DOHH2 (cell line): ENCODE measurements at regions not wholly inside any gene's neighbourhood (a gene's known extent, or its start where the extent isn't known, plus 50 kb on each side); places are given as distances from the start of the nearest gene placed in this dataset.

Experiments used
- H3F3A ChIP-seq: fragments of 200-600 bp; sonication (generic), shearing (Covaris generic); 2 replicates; pipeline ENCODE4 v1.6.0; 2016; ENCODE audit warnings: antibody characterized with exemption, mild to moderate bottlenecking; ENCODE audit not compliant: control insufficient read depth, insufficient read depth
- H3K27ac ChIP-seq: fragments of 200-600 bp; sonication (generic); 2 replicates; pipeline ENCODE4 v1.5.1; 2014; ENCODE audit warnings: low read depth, mild to moderate bottlenecking, low read length, moderate library complexity
- H3K27me3 ChIP-seq: fragments of 200-600 bp; sonication (generic); 2 replicates; pipeline ENCODE4 v1.6.1; 2014; ENCODE audit warnings: mild to moderate bottlenecking, low read length, mixed read lengths; ENCODE audit not compliant: control insufficient read depth
- H3K36me3 ChIP-seq: fragments of 200-600 bp; sonication (generic); 2 replicates; pipeline ENCODE4 v1.6.1; 2014; ENCODE audit warnings: mild to moderate bottlenecking, low read length, moderate library complexity, mixed read lengths; ENCODE audit not compliant: control insufficient read depth
- H3K4me1 ChIP-seq: fragments of 200-600 bp; sonication (generic); 2 replicates; pipeline ENCODE4 v1.6.1; 2014; ENCODE audit warnings: mild to moderate bottlenecking, low read length, mixed read lengths; ENCODE audit not compliant: control insufficient read depth
- H3K4me2 ChIP-seq: fragments of 200-600 bp; sonication (generic); 2 replicates; pipeline ENCODE4 v1.6.0; 2014; ENCODE audit warnings: mild to moderate bottlenecking, low read length, moderate library complexity
- H3K4me3 ChIP-seq: fragments of 200-600 bp; sonication (generic); 2 replicates; pipeline ENCODE4 v1.5.1; 2014; ENCODE audit warnings: mild to moderate bottlenecking, low read length, mixed read lengths
- H3K79me2 ChIP-seq: fragments of 200-600 bp; sonication (generic); 2 replicates; pipeline ENCODE4 v1.6.1; 2014; ENCODE audit warnings: mild to moderate bottlenecking, low read length, mixed read lengths; ENCODE audit not compliant: control insufficient read depth
- H3K9me2 ChIP-seq: fragments of 200-600 bp; sonication (generic); replicated peaks from 2 replicates; pipeline ENCODE4 v1.6.1; 2014; ENCODE audit warnings: mild to moderate bottlenecking, low read length, mixed read lengths; ENCODE audit not compliant: control insufficient read depth
- H3K9me3 ChIP-seq: fragments of 200-600 bp; sonication (generic); 2 replicates; pipeline ENCODE4 v1.6.1; 2014; ENCODE audit warnings: antibody characterized with exemption, low read length, mixed read lengths; ENCODE audit not compliant: control insufficient read depth, insufficient read depth
- H4K20me1 ChIP-seq: fragments of 200-600 bp; sonication (generic); 2 replicates; pipeline ENCODE4 v1.6.0; 2014; ENCODE audit warnings: low read depth, mild to moderate bottlenecking, antibody characterized with exemption, low read length, moderate library complexity; ENCODE audit not compliant: control insufficient read depth, insufficient read depth
- CTCF ChIP-seq: fragments of 200-600 bp; sonication (generic); IDR thresholded peaks from one replicate; pipeline ENCODE4 v1.5.1; 2014; ENCODE audit warnings: antibody characterized with exemption, mild to moderate bottlenecking, low read depth, low read length; ENCODE audit not compliant: poor library complexity, severe bottlenecking
- EZH2phosphoT487 ChIP-seq: fragments of 200-600 bp; sonication (generic); IDR thresholded peaks from 2 replicates; pipeline ENCODE4 v1.6.1; 2017; ENCODE audit warnings: borderline replicate concordance, mild to moderate bottlenecking, antibody characterized with exemption, low read length, moderate library complexity, mixed read lengths

GRCh38 chr11:134947556-134947955 is 535.5 kb upstream of the B3GAT1 start:
- Histone ChIP-seq H3K27me3 (no peaks in the 10 kb centered on the region), H3K9me2 (no peaks in the 10 kb centered on the region), H4K20me1 (no peaks in the 10 kb centered on the region), H3K79me2 (no peaks in the 10 kb centered on the region), H3K4me3 (no peak overlapping the region), H3K36me3 (no peaks in the 10 kb centered on the region), H3K4me2 (no peak overlapping the region), H3K27ac (no peak overlapping the region), H3K4me1 (no peaks in the 10 kb centered on the region), H3K9me3 (no peaks in the 10 kb centered on the region), H3F3A (no peaks in the 10 kb centered on the region)
- no peak for TF ChIP-seq EZH2phosphoT487
- TF ChIP-seq CTCF, result no peak

GRCh38 chr11:134945993-134946392 is 534.0 kb upstream of the B3GAT1 start:
- Histone ChIP-seq H3K27ac (no peak overlapping the region), H3K9me2 (no peaks in the 10 kb centered on the region), H3K27me3 (no peaks in the 10 kb centered on the region), H3K36me3 (no peaks in the 10 kb centered on the region), H3K4me3 (no peak overlapping the region), H3K9me3 (no peaks in the 10 kb centered on the region), H3K4me1 (no peaks in the 10 kb centered on the region), H3K79me2 (no peaks in the 10 kb centered on the region), H4K20me1 (no peaks in the 10 kb centered on the region), H3K4me2 (no peak overlapping the region), H3F3A (no peaks in the 10 kb centered on the region)
- TF ChIP-seq EZH2phosphoT487 (no peak), CTCF (no peak)

GRCh38 chr11:134944986-134945385 is 532.9 kb upstream of the B3GAT1 start:
- TF ChIP-seq EZH2phosphoT487 (no peak), CTCF (no peak)

GRCh38 chr11:134944131-134944530 is 532.1 kb upstream of the B3GAT1 start:
- Histone ChIP-seq H3K4me1 (no peaks in the 10 kb centered on the region), H4K20me1 (no peaks in the 10 kb centered on the region), H3K4me2 (no peak overlapping the region), H3K27ac (no peak overlapping the region), H3K27me3 (no peaks in the 10 kb centered on the region), H3K79me2 (no peaks in the 10 kb centered on the region), H3F3A (no peaks in the 10 kb centered on the region), H3K36me3 (no peaks in the 10 kb centered on the region), H3K9me2 (no peaks in the 10 kb centered on the region), H3K9me3 (no peaks in the 10 kb centered on the region), H3K4me3 (no peak overlapping the region)
- TF ChIP-seq CTCF (no peak), EZH2phosphoT487 (no peak)

More at GRCh38 chr11:134944986-134945385, 532.9 kb upstream of the B3GAT1 start:
- no peak overlapping the region for H3K4me3 ChIP-seq
- no peaks in the 10 kb centered on the region for H3K9me3 ChIP-seq
- no peak overlapping the region for H3K27ac ChIP-seq
- no peaks in the 10 kb centered on the region for H3F3A ChIP-seq
- no peaks in the 10 kb centered on the region for H3K27me3 ChIP-seq
- H3K4me1 ChIP-seq, result no peaks in the 10 kb centered on the region
- no peaks in the 10 kb centered on the region for H3K79me2 ChIP-seq
- H3K36me3 ChIP-seq, result no peaks in the 10 kb centered on the region
- H3K4me2 ChIP-seq, result no peak overlapping the region
- no peaks in the 10 kb centered on the region for H4K20me1 ChIP-seq
- H3K9me2 ChIP-seq, result no peaks in the 10 kb centered on the region
